ENCODE measurements at regions not wholly inside any gene's neighbourhood (a gene's known extent, or its start where the extent isn't known, plus 50 kb on each side); places are given as distances from the start of the nearest gene placed in this dataset.

- no peak overlapping the region for H3K27ac ChIP-seq (ENCODE audit: low read depth in 1 of 2, low read length in 2 of 2)
- H3K4me2 ChIP-seq (replicated peaks; ENCODE audit: extremely low read depth, low read length, poor library complexity, severe bottlenecking), result no peak overlapping the region
- Mint-ChIP-seq H3K4me3 (no peak overlapping the region), H3K4me1 (no peaks in the 10 kb centered on the region), H3K9me3 (peaks cover 0 to 9% (median 0%) of the 10 kb centered on the region in 7 donors), H3K27ac (no peak overlapping the region), H3K36me3 (no peaks in the 10 kb centered on the region), H3K27me3 (ENCODE audit: low read depth in 3 of 3) (peaks cover 0 to 2% (median 0%) of the 10 kb centered on the region in 3 donors)
- H3K9ac ChIP-seq (ENCODE audit: insufficient read depth, low read length, poor library complexity, severe bottlenecking), result no peak overlapping the region
- no peaks in the 10 kb centered on the region for H3K4me1 ChIP-seq (ENCODE audit: control insufficient read depth in 1 of 2, insufficient read depth in 2 of 2, low read length in 2 of 2)
- DNase-seq, result no peak
- H2AFZ ChIP-seq (ENCODE audit: insufficient read depth, low read depth, low read length, poor library complexity, severe bottlenecking), result no peak overlapping the region
- no peaks in the 10 kb centered on the region for H3K27me3 ChIP-seq (ENCODE audit: control insufficient read depth in 2 of 2, insufficient read depth in 2 of 2, low read length in 2 of 2)
- no peaks in the 10 kb centered on the region for H3K79me2 ChIP-seq (ENCODE audit: insufficient read depth, low read length)
- intact Hi-C loops (cut with micrococcal nuclease), result no loop called here
- H3K4me3 ChIP-seq (replicated peaks in 1 of 3; ENCODE audit: low read depth in 2 of 3, low read length in 3 of 3), result no peak overlapping the region
- no CpG with 5 or more reads among the region's 1 CpG for WGBS (ENCODE audit: insufficient coverage)
- H4K20me1 ChIP-seq (ENCODE audit: insufficient read depth, low read length), result no peaks in the 10 kb centered on the region
- no peaks in the 10 kb centered on the region for H3K36me3 ChIP-seq (replicated peaks in 1 of 2; ENCODE audit: control insufficient read depth in 1 of 2, insufficient read depth in 2 of 2, low read length in 2 of 2)
- TF ChIP-seq CTCF (IDR thresholded peaks at IDR 0.05), result no peak
- no peaks in the 10 kb centered on the region for H3K9me3 ChIP-seq (replicated peaks in 1 of 2; ENCODE audit: control insufficient read depth in 1 of 2, insufficient read depth in 1 of 2, low read length in 2 of 2)
Measured at GRCh38 chr10:85152911-85153310, 824.5 kb downstream of the CCSER2 start.

- Histone ChIP-seq H3K79me2 (ENCODE audit: insufficient read depth, low read length) (no peaks in the 10 kb centered on the region), H3K4me3 (replicated peaks in 1 of 3; ENCODE audit: low read depth in 2 of 3, low read length in 3 of 3) (no peak overlapping the region), H3K4me1 (ENCODE audit: control insufficient read depth in 1 of 2, insufficient read depth in 2 of 2, low read length in 2 of 2) (no peaks in the 10 kb centered on the region), H2AFZ (ENCODE audit: insufficient read depth, low read depth, low read length, poor library complexity, severe bottlenecking) (no peak overlapping the region), H3K36me3 (replicated peaks in 1 of 2; ENCODE audit: control insufficient read depth in 1 of 2, insufficient read depth in 2 of 2, low read length in 2 of 2) (no peaks in the 10 kb centered on the region), H3K27me3 (ENCODE audit: control insufficient read depth in 2 of 2, insufficient read depth in 2 of 2, low read length in 2 of 2) (no peaks in the 10 kb centered on the region), H3K9ac (ENCODE audit: insufficient read depth, low read length, poor library complexity, severe bottlenecking) (no peak overlapping the region), H4K20me1 (ENCODE audit: insufficient read depth, low read length) (no peaks in the 10 kb centered on the region), H3K27ac (ENCODE audit: low read depth in 1 of 2, low read length in 2 of 2) (no peak overlapping the region), H3K4me2 (replicated peaks; ENCODE audit: extremely low read depth, low read length, poor library complexity, severe bottlenecking) (no peak overlapping the region), H3K9me3 (replicated peaks in 1 of 2; ENCODE audit: control insufficient read depth in 1 of 2, insufficient read depth in 1 of 2, low read length in 2 of 2) (no peaks in the 10 kb centered on the region)
- no peak for TF ChIP-seq CTCF (IDR thresholded peaks at IDR 0.05)
- Mint-ChIP-seq H3K4me1 (no peaks in the 10 kb centered on the region), H3K27ac (no peak overlapping the region), H3K36me3 (no peaks in the 10 kb centered on the region), H3K4me3 (no peak overlapping the region), H3K9me3 (peaks cover 0 to 8% (median 0%) of the 10 kb centered on the region in 7 donors), H3K27me3 (ENCODE audit: low read depth in 3 of 3) (no peaks in the 10 kb centered on the region)
- intact Hi-C loops (cut with micrococcal nuclease), result no loop called here
- no CpG with 5 or more reads among the region's 4 CpGs for WGBS (ENCODE audit: insufficient coverage)
- no peak for DNase-seq
Measured at GRCh38 chr10:85157206-85157605, 828.8 kb downstream of the CCSER2 start.
